ENCODE measurements at regions not wholly inside any gene's neighbourhood (a gene's known extent, or its start where the extent isn't known, plus 50 kb on each side); places are given as distances from the start of the nearest gene placed in this dataset.

- dilution Hi-C loops (cut with HindIII; ENCODE audit: low sequenced_read_pairs, unreplicated experiment) = no loop called here
- Histone ChIP-seq H3K23ac (ENCODE audit: low read depth, low read length) (no peak overlapping the region), H2BK120ac (ENCODE audit: low read depth, low read length) (no peak overlapping the region), H3K18ac (ENCODE audit: low read depth, low read length) (no peak overlapping the region), H4K8ac (ENCODE audit: low read depth in 2 of 2, low read length in 2 of 2) (no peak overlapping the region), H2AK9ac (replicated peaks; ENCODE audit: low read depth, low read length, poor library complexity) (no peak overlapping the region), H3K79me1 (ENCODE audit: low read depth in 1 of 2, low read length in 2 of 2) (no peaks in the 10 kb centered on the region), H2BK15ac (ENCODE audit: low read depth, low read length) (no peak overlapping the region), H3K36me3 (ENCODE audit: control insufficient read depth, insufficient read depth, low read length) (no peaks in the 10 kb centered on the region), H2BK5ac (ENCODE audit: low read depth, low read length, poor library complexity, severe bottlenecking) (no peak overlapping the region), H2BK20ac (ENCODE audit: low read depth, low read length) (no peak overlapping the region), H3K4me3 (ENCODE audit: insufficient read depth, low read depth, low read length) (no peak overlapping the region), H4K91ac (ENCODE audit: insufficient read depth, low read depth, low read length) (no peak overlapping the region), H2AFZ (replicated peaks; ENCODE audit: low read length, poor library complexity) (no peak overlapping the region), H3K4me1 (ENCODE audit: control insufficient read depth, insufficient read depth, low read length) (no peaks in the 10 kb centered on the region), H3K9ac (ENCODE audit: low read depth, low read length) (no peak overlapping the region), H3K4me2 (ENCODE audit: low read depth, low read length) (no peak overlapping the region), H2AK5ac (ENCODE audit: low read depth, low read length) (no peak overlapping the region), H3K4ac (ENCODE audit: low read depth, low read length) (no peak overlapping the region), H3K27ac (ENCODE audit: insufficient read depth, low read length) (no peak overlapping the region), H3K9me3 (ENCODE audit: control insufficient read depth, insufficient read depth, low read length) (no peaks in the 10 kb centered on the region), H3K27me3 (ENCODE audit: control insufficient read depth, insufficient read depth, low read length) (no peaks in the 10 kb centered on the region), H4K5ac (ENCODE audit: low read depth, low read length) (no peak overlapping the region), H3K56ac (ENCODE audit: extremely low read depth, insufficient read depth, low read length) (no peak overlapping the region), H3K14ac (replicated peaks; ENCODE audit: low read depth, low read length) (no peak overlapping the region), H4K20me1 (ENCODE audit: insufficient read depth, low read length) (no peaks in the 10 kb centered on the region), H3K9me1 (ENCODE audit: insufficient read depth, low read length) (no peaks in the 10 kb centered on the region)
- in situ Hi-C loops (cut with MboI; ENCODE audit: low sequenced_read_pairs) = no loop called here
- ChIA-PET POLR2A (ENCODE audit: unreplicated experiment) (no interaction called here), CTCF (no interaction called here)
- TF ChIP-seq RCOR1 (IDR thresholded peaks at IDR 0.05; ENCODE audit: insufficient replicate concordance, low read length) (no peak), ELK1 (IDR thresholded peaks at IDR 0.05; ENCODE audit: borderline replicate concordance, low read depth, low read length) (no peak), CHD1 (IDR thresholded peaks at IDR 0.05; ENCODE audit: low read depth, low read length) (no peak), MXI1 (IDR thresholded peaks at IDR 0.05; ENCODE audit: borderline replicate concordance, low read depth, low read length) (no peak)
- DNase-seq (no peak), ATAC-seq (ENCODE audit: low read depth) (no peak)
- intact Hi-C loops (cut with micrococcal nuclease) = no loop called here
- no TSS peak for BruUV-seq (replicated peaks)
Observed at GRCh38 chr10:50961297-50961696, 75.9 kb upstream of the A1CF start.

Measured in IMR-90 (cell line).